Neural cell (in vitro differentiated cells): ENCODE measurements at regions not wholly inside any gene's neighbourhood (a gene's known extent, or its start where the extent isn't known, plus 50 kb on each side); places are given as distances from the start of the nearest gene placed in this dataset.

ENCODE experiments used
- H2AFZ ChIP-seq: fragments of 200-600, 300-800 bp; sonication (generic), shearing (Covaris generic); 2 replicates; pipeline ENCODE4 v1.6.0; 2014; ENCODE audit warnings: low read depth, mild to moderate bottlenecking, antibody characterized with exemption, low read length, moderate library complexity
- H3F3A ChIP-seq: fragments of 200-600 bp; shearing (Covaris generic); 2 replicates; pipeline ENCODE4 v1.6.1; 2016; ENCODE audit warnings: mild to moderate bottlenecking, moderate library complexity, mixed read lengths, antibody characterized with exemption, low read length; ENCODE audit not compliant: insufficient read depth, poor library complexity, severe bottlenecking
- H3K27ac ChIP-seq: fragments of 200-600, 300-800 bp; sonication (generic), shearing (Covaris generic); 2 replicates; pipeline ENCODE4 v1.5.1; 2014; ENCODE audit warnings: mild to moderate bottlenecking, low read length, moderate library complexity
- H3K27me3 ChIP-seq: fragments of 300-800, 200-600 bp; sonication (generic), shearing (Covaris generic); 2 replicates; pipeline ENCODE4 v1.6.0; 2014; ENCODE audit warnings: mild to moderate bottlenecking, low read depth, low read length, moderate library complexity; ENCODE audit not compliant: insufficient read depth
- H3K36me3 ChIP-seq: fragments of 300-800, 200-600 bp; sonication (generic), shearing (Covaris generic); 2 replicates; pipeline ENCODE4 v1.5.1; 2014; ENCODE audit warnings: mild to moderate bottlenecking, antibody characterized with exemption, low read length, moderate library complexity; ENCODE audit not compliant: insufficient read depth
- H3K4me2 ChIP-seq: fragments of 300-800, 200-600 bp; sonication (generic), shearing (Covaris generic); 2 replicates; pipeline ENCODE4 v1.6.0; 2014; ENCODE audit warnings: mild to moderate bottlenecking, low read length
- H3K4me3 ChIP-seq: fragments of 300-800, 200-600 bp; sonication (generic), shearing (Covaris generic); 2 replicates; pipeline ENCODE4 v1.5.1; 2014; ENCODE audit warnings: mild to moderate bottlenecking, low read length, moderate library complexity
- H3K79me2 ChIP-seq: fragments of 200-600 bp; shearing (Covaris generic); replicated peaks from 2 replicates; pipeline ENCODE4 v1.6.0; 2014; ENCODE audit warnings: mild to moderate bottlenecking, low read length, moderate library complexity; ENCODE audit not compliant: insufficient read depth
- H3K9ac ChIP-seq: fragments of 300-800, 200-600 bp; sonication (generic), shearing (Covaris generic); 2 replicates; pipeline ENCODE4 v1.6.1; 2016; ENCODE audit warnings: mild to moderate bottlenecking, low read length, mixed read lengths
- H3K9me2 ChIP-seq: fragments of 200-600 bp; shearing (Covaris generic); 2 replicates; pipeline ENCODE4 v1.6.1; 2016; ENCODE audit warnings: mild to moderate bottlenecking, low read length, mixed read lengths; ENCODE audit not compliant: insufficient read depth
- H3K9me3 ChIP-seq: fragments of 200-600, 300-800 bp; sonication (generic), shearing (Covaris generic); 2 replicates; pipeline ENCODE4 v1.6.1; 2016; ENCODE audit warnings: mild to moderate bottlenecking, mixed run types, low read length, moderate library complexity, mixed read lengths
- H4K20me1 ChIP-seq: fragments of 200-600 bp; shearing (Covaris generic); 2 replicates; pipeline ENCODE4 v1.6.1; 2016; ENCODE audit warnings: mild to moderate bottlenecking, mixed run types; ENCODE audit not compliant: insufficient read depth
- CTCF ChIP-seq: fragments of 450-650 bp; IDR thresholded peaks from 2 replicates; pipeline ENCODE4 v1.5.1; 2014; ENCODE audit warnings: antibody characterized with exemption, mild to moderate bottlenecking, moderate library complexity; ENCODE audit not compliant: poor library complexity, severe bottlenecking
- EP300 ChIP-seq: fragments of 450-650 bp; conservative IDR thresholded peaks from 2 replicates; pipeline ENCODE4 v1.6.1; 2014; ENCODE audit warnings: antibody characterized with exemption, mild to moderate bottlenecking, moderate library complexity; ENCODE audit not compliant: poor library complexity, severe bottlenecking
- EZH2 ChIP-seq: fragments of 200-600, 300-800 bp; shearing (Covaris generic), sonication (generic); IDR thresholded peaks from 2 replicates; pipeline ENCODE4 v1.6.1; 2014; ENCODE audit warnings: antibody characterized with exemption, low read length, borderline replicate concordance, mild to moderate bottlenecking; ENCODE audit not compliant: insufficient read depth, poor library complexity, severe bottlenecking
- MXI1 ChIP-seq: fragments of 450-650 bp; conservative IDR thresholded peaks from 2 replicates; pipeline ENCODE4 v1.6.1; 2014; ENCODE audit warnings: antibody characterized with exemption, mild to moderate bottlenecking; ENCODE audit not compliant: poor library complexity, severe bottlenecking
- POLR2AphosphoS5 ChIP-seq: IDR thresholded peaks from 2 replicates; pipeline ENCODE4 v1.6.1; 2012
- RAD21 ChIP-seq: fragments of 450-650 bp; conservative IDR thresholded peaks from 2 replicates; pipeline ENCODE4 v1.6.1; 2014; ENCODE audit warnings: antibody characterized with exemption, mild to moderate bottlenecking, moderate library complexity
- REST ChIP-seq: IDR thresholded peaks from 2 replicates; pipeline ENCODE4 v1.6.1; 2012; ENCODE audit warnings: borderline replicate concordance
- SMC3 ChIP-seq: fragments of 450-650 bp; conservative IDR thresholded peaks from 2 replicates; pipeline ENCODE4 v1.6.1; 2014; ENCODE audit warnings: antibody characterized with exemption, mild to moderate bottlenecking, moderate library complexity; ENCODE audit not compliant: poor library complexity
- TAF1 ChIP-seq: IDR thresholded peaks from 2 replicates; pipeline ENCODE4 v1.6.1; 2012; ENCODE audit warnings: low read depth

- peaks cover 4% of the 10 kb centered on the region for H3F3A ChIP-seq
These were observed 53.6 kb upstream of the TMCO5A start for GRCh38 chr15:37880835-37881153.

GRCh38 chr15:37881237-37882013 lies 53.0 kb upstream of the TMCO5A start:
- Histone ChIP-seq H3K9ac (peak overlapping the region; percentile 59), H3K4me3 (peak overlapping the region; percentile 43)
- TF ChIP-seq POLR2AphosphoS5, result peak; percentile 89
- TF ChIP-seq EZH2, result no peak
- TF ChIP-seq MXI1, result peak; percentile 49
- TF ChIP-seq REST, result peak; percentile 96
- peak; percentile 93 for TF ChIP-seq EP300
- TF ChIP-seq CTCF, result no peak
- peak; percentile 36 for TF ChIP-seq TAF1
- peak; percentile 24 for TF ChIP-seq RAD21
- no peak for TF ChIP-seq SMC3

More at GRCh38 chr15:37880835-37881153, 53.6 kb upstream of the TMCO5A start:
- no peaks in the 10 kb centered on the region for H4K20me1 ChIP-seq
- no peaks in the 10 kb centered on the region for H3K9me3 ChIP-seq
- H3K9me2 ChIP-seq, result no peaks in the 10 kb centered on the region
- H3K4me3 ChIP-seq, result peak overlapping the region; percentile 43
- TF ChIP-seq EZH2 (no peak), SMC3 (peak; percentile 27), EP300 (peak; percentile 7)
- no peak overlapping the region for H2AFZ ChIP-seq
- H3K27me3 ChIP-seq, result no peaks in the 10 kb centered on the region
- peak overlapping the region; percentile 94 for H3K27ac ChIP-seq
- H3K9ac ChIP-seq, result peak overlapping the region; percentile 59
- H3K79me2 ChIP-seq, result peaks cover 72% of the 10 kb centered on the region
- no peaks in the 10 kb centered on the region for H3K36me3 ChIP-seq
- peak overlapping the region; percentile 32 for H3K4me2 ChIP-seq

More at GRCh38 chr15:37881237-37882013, 53.0 kb upstream of the TMCO5A start:
- Histone ChIP-seq H3K9me2 (no peaks in the 10 kb centered on the region), H4K20me1 (no peaks in the 10 kb centered on the region), H3K27ac (peak overlapping the region; percentile 94), H3K4me2 (peak overlapping the region; percentile 32), H3K9me3 (no peaks in the 10 kb centered on the region), H3F3A (peaks cover 4% of the 10 kb centered on the region), H2AFZ (no peak overlapping the region), H3K27me3 (no peaks in the 10 kb centered on the region), H3K36me3 (no peaks in the 10 kb centered on the region), H3K79me2 (peaks cover 69% of the 10 kb centered on the region)
